Mucosa of gallbladder (tissue), 1 donor: ENCODE measurements at regions not wholly inside any gene's neighbourhood (a gene's known extent, or its start where the extent isn't known, plus 50 kb on each side); places are given as distances from the start of the nearest gene placed in this dataset.
"Not testable (repeated sequence)": the region's sequence is repeated elsewhere in the genome, so short reads cannot be mapped to it uniquely, and the experiment has no call there.

Experiments used
- DNase-seq: peaks from one replicate; pipeline ENCODE4 v3.0.0-alpha.2; 2020; ENCODE audit warnings: low spot score
- donor health status: DM: no; HTN: no; CAD: no.

DNA sequence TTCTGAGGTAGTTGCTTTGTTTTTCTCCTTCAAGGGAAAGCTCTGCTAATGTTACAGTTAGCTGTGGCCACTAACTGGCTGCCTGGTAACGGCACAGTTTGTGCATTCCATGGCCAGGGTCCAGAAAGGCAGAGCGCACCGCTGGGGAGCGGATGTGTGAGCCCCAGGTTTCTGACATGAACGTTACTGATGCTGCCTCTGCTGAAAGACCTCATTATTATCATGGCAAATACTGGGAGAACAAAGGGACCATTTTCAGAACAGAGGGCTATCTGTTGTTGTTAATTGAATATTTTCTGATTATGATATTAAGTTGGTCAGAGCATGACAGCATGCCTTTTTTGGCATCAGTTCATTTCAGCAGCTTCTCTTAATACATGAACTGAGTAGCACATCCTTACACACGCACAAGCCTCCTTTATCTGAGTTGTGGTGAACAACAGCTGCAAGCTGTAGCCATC is 134.1 kb downstream of the NUDT12 start:
- DNase-seq, result no peak

DNA sequence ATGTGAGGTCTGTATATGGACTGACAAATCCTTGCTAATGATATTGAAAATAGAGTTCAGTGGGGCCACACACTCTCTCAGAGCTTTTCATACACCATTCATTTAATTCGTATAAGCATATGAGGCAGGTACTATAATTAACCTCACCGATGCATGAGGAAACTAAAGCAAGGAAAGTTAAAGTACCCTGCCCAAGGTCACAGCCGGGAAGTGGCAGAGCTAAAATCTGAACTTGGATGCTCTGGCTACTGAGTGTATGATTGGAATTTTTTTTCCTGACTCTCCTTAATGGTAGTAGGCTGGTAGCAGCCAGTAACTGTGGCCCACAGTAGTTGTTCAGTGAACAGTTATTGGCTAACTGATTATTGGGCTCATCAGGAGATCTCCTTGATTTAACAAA is 135.3 kb downstream of the NUDT12 start:
- DNase-seq, result no peak

DNA sequence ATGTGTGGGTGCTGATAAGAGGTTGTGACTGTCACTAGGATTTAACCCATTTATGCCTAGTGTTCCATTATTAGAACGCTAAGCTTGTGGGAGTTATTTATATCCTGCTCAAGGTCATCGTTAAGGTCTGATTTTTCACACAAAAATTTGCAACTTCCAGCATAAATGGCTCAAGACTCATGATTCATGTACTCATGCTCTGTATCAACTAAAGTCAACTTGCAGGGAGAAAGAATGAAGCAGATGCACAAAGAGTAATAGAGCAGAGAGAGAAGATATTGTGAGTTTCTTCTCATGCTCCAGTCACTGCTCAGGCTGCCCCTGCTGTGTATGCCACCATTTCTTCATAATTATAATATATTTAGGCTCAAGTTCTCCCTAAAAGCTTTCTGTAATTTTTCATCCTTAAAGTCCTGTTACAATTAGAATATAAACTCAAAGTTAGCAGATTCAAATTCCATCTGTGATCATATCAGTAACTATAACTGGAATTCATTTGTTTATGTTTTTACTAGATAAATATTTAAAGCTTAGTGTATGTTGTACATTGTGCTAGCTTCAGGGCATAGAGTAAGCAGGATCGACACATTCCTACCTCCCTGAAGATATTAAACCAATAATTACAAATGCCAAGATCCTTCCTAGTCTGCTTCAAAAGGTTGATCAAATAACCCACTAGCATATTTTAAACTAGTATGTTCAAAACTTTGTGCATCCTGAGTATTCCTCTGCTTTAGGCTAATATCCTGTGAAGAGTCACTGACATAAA is 136.7 kb downstream of the NUDT12 start:
- no peak for DNase-seq

DNA sequence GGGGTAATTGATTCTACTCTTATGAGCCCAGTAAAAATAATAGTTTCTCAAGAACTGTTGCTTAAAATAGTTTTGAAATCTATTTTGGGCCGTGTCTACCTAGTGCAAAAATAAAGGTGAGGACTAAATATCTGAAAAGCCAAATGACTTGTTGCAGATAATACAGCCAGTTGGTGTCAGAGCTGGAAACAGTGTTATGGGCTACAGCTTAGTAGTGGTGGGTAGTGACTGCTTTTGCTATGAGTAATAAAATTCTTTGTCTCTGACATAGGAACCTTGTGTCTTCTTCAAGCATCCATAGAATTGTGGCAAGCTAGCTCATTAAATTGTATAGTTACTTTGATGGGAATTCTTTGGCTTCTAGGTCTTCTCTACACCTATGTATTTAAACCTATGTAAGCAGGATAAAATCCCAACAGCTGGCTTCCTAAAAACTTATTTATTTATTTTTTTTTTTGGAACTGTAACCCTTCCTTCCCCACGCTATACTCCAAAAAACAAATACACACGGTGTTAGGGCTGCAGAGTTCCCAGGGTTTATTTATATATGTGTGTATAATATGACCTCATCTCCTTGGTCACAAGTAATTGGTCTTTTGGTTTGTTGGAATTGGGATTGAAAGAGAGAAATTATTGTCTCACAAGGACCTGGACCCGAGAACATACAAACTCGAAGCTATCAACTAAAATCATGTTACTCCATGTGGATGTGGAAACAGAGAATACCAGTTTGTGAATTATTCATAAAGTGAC is 138.0 kb downstream of the NUDT12 start:
- DNase-seq, result no peak

DNA sequence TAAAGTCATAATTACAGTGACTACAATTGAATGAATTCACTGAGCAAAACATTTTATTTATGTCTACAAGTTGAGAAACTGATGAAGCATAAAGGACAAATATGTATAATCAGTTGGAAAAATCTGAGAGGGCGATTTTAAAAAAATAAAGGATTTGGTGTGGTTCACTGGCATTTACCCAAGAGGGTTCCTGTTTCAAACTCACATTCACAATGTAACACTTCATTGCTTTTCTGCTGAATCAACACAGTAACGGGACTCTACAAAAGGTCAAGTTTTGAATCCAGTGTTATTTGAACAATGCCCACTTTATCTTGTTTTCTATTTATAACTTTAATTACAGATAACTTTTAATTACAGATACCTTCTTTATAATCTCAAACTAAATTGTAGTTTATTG is 138.6 kb downstream of the NUDT12 start:
- DNase-seq, result no peak

DNA sequence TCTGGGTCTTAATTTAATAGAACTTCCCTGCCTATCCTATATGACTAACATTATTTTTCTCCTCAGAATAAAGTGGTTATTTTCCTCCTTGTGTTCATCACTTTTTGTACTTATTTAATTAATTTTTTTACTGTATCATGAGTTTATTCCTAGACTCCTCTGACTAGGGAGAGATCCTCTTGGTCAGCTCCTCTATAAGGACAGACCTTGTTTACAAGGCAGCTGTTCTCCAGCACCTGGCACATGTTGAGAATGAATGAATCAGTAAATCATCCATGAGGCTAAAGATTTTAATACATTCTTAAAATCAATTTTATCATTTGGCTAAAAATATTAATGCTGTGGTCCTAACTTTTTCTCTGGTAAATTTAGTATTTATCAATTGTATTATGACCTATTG is 139.8 kb downstream of the NUDT12 start:
- no peak for DNase-seq

DNA sequence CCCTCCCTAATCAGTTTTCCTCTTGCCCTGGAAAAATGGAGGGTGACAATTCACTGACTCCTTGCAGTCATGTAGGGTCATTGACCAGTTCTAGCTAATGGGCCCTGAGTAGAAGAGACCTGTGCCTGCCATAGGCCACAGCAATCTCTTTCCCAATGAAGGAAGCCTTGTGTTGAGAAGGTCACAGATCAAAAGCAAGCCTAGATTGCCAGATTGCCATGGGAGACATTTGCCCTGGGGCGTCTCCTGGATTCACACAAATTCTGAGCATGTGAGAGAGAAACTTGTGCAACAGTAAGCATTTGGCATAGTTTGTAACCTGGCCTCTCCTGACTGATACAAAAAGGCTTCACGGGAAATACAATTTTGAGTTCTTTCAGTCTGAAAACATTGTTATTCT is 148.0 kb downstream of the NUDT12 start:
- no peak for DNase-seq

DNA sequence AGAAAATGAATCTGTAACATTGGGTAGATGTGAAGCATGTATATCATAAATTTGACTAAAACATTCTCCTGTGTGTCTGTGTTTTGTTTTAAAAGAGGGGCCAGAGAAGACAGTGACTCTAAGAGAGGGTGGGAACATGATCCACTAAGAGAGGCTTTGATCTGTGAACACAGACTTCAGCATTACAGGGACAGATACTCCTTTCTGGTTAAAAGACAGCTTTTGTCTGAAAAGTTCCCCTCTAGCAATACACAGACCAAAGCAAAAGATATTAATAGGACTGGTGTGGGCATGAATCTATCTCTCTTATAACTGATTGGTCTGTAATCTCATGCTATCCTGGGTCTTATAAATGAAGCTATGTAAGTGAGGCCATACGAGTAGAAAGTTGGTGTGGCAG is 150.9 kb downstream of the NUDT12 start:
- DNase-seq, result no peak

DNA sequence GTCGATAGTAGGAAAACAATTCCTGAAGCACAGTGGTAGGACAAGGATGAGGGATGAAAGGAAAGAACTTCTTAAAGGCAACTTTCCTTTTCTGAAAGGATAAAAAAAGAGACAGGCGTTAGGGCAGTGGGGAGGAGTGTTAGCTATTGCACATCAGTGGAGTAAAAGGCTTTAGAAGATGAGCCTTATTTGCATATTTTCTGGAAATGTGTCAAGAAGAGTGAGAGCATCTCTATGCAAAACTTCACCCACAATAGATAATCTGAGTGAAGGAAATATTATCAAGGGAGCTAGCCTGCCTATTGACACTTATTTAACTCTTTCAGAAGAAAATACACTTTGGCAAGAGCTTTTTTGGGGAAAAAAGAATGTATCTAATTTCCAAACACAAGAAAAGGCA is 151.6 kb downstream of the MACIR start:
- DNase-seq, result no peak

DNA sequence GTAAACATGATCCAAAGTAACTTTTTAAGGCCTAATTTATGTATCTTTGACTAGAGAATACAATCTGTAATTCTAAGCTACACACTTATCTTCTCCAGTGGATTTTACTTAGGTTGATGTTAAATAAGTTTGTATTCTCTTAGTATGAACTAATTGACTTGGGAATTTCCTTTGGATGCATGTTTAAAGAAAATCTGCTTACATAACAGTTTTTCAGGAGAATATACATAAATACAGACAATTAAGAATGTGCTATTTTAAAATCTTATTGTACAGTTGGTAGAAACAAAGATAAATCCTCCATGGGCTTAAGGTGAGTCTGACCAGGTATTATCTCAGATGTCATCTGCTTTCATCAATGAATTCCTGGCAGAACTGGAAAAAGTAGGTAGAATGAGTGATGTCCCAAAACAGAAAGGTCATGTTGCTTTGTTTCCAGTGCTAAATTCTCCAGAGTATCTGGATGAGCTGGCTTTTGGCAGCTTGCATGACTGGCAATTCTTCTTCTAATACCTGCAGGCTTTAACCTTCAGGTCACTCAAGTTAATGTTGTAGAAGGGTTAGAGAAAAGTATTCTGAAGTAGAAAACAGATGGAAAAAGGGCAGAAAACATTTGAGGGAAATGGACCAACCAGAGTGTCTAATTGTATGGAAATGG is 150.6 kb downstream of the MACIR start:
- no peak for DNase-seq

DNA sequence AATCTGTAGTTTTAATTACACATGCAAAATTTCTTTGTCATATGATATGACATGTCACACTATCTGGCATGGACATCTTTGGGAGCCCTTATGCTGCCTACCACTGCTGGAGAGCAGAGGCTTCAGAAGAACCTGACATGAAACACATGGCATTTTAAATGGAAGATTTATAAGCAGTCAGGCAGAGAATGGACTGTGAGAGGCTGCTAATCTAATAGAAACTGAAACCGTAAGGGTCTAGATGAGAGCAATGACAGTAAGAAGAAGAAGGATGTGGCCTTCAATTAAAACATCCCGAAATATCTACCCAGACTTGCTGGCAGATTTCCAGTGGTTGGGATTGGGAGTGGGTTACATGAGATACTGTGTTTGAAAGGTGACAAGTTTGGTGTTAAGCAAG is 149.8 kb downstream of the MACIR start:
- DNase-seq, result no peak

DNA sequence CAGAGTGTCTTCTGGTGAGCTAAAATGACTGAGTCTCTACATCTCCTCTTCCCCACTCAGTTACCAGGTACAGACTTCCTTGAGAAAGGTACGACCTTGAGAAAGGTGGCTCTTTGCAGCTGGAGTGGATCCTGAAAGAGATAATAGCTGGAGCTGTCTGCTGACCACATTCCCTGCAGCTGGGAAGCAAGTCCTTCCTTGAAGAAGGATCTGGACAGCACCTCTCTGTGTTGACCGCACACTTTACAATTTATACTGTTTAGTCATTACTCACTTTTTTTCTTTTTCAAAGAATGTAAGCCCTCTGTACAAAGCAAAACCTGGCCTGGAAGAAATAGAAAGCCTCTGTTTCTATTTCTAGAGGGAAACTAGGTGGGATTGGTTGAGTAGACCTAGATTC is 148.8 kb downstream of the MACIR start:
- DNase-seq, result no peak

DNA sequence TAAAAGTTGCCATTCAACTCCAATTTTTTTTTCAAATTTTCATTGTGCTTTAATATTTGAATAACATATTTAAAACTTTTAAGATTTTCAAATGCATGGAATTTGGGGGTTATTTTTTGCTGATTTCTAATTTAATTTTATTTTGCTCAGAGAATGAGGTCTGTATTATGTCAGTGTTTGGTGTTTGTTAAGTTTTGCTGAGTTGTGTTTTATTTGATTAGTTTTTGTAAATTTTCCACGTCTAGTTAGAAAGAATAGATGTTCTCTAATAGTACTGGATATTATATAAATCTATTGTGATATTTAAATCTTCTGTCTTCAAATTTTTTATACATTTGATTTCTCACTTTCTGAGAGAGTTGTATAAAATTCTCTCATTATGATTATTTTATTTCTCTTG is 145.9 kb downstream of the MACIR start:
- no peak for DNase-seq

DNA sequence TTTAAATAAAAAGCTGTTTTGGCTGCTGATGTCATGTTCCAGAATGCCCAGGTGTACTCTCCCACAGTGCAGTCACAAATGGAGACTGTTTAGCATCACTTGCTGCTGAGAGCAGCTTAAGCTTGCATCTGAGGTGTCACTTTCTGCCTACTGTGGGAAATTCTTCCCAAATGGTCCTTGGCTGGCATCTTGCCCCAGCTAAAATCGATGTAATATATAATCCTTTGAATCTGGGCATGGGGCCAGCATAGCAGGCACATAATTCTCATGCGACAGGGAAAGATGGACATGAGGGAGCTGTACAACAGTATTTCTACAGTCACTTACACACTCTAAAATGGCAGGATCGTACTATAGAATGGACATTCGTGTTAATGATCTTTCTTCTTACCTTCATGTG is 144.3 kb downstream of the MACIR start:
- DNase-seq, result no peak

DNA sequence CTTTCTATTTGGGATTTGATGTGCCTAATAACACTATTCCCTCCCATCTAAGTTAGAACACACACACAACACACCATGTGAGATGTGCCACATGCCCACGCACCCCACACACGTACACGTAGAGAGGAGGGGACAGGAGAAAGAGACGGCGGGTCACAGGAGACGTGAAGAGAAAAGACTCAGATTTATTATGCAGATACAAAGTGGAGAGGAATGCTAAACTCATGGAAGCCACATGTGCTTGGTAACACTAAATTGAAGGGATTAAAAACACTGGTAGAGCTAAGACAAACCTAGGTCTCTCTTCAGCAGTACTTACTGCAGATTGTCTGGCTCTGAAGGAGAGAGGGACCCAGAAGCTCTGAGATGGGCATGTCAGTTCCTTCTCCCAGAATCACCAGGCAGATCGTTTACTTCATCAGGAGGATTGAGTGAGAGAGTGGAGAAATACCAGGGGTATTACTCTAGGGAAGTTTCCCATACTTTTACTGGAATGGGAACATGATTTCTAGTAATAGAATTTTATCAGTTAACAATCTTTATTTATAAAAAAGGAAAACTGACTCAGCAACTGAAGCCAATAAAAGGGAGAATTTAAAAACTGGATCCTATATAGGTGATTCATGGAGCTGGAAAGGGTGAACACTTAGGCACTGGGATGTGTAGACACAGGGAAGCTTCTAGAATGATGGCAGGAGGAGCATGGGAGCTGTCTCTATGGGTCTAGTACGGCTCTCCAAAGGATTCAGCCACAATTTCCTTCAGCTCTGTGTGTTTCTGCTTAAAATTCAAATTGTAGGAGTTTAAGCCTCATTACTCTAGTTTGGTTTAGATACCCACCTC is 139.4 kb downstream of the MACIR start:
- DNase-seq, result no peak

DNA sequence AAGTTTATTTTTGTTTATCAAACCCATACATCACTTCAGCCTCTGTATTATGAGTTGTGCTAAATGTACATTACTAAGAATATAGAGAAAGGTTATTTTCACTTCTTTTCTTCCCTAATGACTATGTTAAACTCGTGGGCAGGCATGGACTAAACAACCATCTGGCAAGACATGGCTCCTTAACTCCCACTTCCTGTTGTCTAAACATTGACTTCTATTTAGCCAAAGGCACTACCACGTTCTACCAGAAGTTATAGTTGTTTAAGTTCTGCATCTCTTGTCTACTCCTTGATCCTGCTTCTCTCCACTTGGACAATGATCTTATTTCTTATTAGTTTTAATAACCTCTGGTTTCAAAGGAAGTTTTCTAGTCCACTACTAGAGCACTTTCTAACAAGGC is 136.1 kb downstream of the MACIR start:
- no peak for DNase-seq

DNA sequence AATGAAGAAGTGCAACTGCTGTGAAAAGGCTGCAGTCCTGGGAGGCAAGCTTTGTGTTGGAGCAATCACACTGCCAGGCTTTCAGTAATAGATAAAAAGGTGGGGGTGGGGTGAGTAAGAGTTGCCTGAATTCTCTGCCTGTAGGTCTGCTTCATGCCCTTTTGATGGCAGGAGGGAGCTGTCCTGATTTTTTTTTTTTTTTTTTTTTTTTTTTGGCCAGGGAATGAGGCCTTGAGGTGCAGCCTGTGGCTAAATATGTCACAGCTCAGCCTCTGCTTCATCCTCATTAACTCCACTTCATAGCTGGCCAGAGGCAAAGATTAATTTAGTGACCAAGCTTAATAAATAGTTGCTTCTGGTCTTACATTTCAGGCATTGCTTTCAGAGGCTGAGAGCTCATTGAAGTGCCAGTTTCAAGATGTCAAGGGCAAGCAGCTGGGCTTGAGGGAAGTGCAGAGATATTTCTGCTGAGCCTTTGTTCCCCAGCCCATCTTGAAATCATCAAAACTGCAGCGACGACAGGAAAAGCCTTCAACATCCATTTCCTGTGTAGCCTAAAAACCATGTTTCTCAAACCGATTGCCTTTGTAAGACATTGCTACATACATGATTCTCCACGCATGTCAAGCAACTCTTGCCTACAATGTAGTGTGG is 134.7 kb downstream of the MACIR start:
- DNase-seq, result no peak

DNA sequence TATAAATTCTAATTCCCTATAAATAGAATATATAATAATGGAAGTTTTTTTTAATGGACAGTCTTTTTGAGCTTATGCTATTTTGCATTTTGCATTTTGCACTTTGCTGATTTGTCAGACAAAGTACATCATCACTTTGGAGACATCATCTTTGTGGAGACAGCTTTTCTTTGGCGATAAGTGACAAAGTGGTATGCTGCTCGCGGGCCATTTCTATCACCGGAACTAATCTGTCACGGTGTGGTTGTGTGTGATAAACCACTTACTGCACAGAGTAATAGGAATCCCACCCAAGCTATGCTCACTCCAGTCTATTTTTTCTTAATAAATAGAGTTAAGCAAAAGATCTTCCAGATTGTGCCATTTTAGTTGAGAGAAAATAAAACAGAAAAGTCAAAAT is 133.1 kb downstream of the MACIR start:
- DNase-seq, result no peak

DNA sequence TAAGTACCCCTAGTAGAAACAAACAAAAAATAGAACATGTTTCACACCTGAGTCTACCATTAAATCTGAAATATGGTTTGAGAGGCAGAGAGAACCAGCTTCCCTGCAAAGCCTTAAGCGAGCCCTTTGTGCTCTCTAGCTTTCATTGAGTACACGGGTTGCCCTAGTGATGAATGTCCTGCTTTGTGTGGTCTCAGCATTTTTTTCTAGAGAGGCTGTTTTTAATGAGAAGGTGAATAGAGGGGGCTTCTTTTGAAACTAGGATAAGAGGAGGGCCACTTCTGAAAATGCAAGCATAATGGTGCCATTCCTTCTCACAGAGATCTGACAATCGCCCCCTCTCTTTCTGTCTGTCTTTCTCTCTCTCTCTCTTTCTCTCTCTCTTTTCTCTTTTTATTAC is 131.3 kb downstream of the MACIR start:
- DNase-seq, result no peak

DNA sequence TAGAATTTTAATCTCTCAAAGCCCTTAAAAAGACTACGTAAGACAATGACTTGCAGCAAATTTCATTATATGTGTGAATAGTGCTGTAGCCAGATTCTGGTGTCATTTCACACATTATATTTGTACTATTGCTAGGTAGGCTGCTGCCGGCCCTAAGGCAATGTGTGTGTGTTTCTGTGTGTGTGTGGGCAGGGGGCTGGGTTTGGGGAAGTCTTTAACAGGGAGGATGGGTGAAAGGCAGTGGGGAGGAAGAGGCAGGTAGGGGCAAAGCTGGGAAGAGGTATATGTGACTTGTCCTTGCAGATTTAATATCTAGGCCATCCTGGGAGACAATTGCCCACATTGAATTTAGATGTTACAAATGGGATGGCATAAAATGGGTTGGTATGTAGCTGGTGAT is 130.8 kb downstream of the MACIR start:
- DNase-seq, result no peak

DNA sequence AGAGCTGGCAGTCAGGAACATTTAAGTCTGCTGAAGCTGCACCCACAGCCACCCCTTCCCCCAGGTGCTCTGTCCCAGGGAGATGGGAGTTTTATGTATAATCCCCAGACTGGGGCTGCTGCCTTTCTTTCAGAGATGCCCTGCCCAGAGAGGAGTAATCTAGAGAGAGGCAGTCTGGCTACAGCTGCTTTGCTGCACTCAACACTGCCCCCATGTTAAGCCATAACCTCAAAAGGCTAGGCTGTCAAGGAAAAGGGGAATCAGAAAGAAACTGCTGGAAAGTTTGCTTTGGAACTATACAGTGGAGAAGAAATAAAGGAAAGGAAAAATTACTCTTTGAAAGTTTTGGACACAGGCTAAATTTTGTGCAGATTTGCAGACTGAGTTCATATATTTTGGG is 127.2 kb downstream of the MACIR start:
- no peak for DNase-seq

DNA sequence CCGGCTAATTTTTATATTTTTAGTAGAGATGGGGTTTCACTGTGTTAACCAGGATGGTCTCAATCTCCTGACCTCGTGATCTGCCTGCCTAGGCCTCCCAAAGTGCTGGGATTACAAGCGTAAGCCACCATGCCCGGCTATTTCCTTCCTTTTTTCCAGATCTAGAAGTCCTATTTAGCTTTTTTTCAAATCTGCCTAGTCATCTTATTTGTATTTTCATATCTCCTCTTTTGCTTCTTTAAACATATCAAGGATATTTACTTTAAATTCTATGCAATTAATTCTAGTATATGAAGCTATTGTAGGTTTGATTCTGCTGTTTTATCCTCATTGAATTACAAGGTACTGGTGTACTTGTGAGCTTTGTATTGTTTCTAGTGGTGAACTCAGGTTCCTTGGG is 119.1 kb downstream of the MACIR start:
- DNase-seq, result not testable (repeated sequence)
